ENCODE measurements at regions not wholly inside any gene's neighbourhood (a gene's known extent, or its start where the extent isn't known, plus 50 kb on each side); places are given as distances from the start of the nearest gene placed in this dataset.

DNA sequence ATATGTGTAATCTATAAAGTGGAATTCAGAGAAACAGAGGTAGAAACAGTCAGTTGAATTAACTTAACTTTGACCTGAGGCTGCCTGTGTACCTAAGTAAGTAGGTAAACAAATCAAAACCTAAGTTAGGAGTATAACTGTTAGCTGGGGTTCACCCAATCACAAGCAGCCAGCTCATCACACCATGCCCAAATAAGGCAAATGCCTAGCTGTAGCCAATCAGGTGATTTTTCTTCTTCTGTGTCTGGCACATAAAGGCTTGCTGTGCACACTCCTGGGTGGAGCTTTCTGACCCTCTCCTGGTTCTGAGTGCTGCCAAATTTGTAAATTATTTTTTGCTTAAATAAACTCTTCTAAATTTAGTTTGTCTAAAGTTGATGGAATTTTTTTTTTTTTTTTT is 54.7 kb upstream of the TRIM39 start:
- H3K27ac ChIP-seq (ENCODE audit: low read length), result no peak overlapping the region

DNA sequence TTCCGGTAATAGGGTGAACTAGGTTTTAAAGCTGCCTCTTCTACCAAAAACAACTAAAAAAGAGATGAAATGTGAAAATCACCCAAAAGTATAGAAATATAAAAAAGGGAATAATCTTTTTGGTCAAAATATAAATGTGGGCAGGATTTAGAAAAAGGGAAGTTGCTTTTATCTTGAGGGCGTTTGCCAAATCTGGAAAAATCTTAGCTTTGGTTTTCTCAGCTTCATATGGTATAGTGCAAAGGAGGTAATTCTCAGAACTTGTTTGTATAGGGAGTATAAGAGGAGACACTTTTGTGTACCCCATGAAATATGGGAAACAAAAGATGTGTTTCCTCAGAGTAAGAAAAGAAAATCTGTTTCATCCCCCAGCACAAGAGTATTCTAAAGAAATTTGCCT is 54.2 kb upstream of the TRIM26 start:
- H3K4me1 ChIP-seq (ENCODE audit: control insufficient read depth, insufficient read depth, low read length), result no peaks in the 10 kb centered on the region
- no CpG with 5 or more reads among the region's 2 CpGs for WGBS (ENCODE audit: insufficient coverage)

More for the DNA sequence above, 54.7 kb upstream of the TRIM39 start:
- H3K4me1 ChIP-seq (ENCODE audit: control insufficient read depth, insufficient read depth, low read length), result no peaks in the 10 kb centered on the region
- no peaks in the 10 kb centered on the region for H3K27me3 ChIP-seq (ENCODE audit: control insufficient read depth, insufficient read depth, low read length)
- H3K4me3 ChIP-seq (ENCODE audit: low read length), result no peak overlapping the region
- H3K9me3 ChIP-seq (replicated peaks; ENCODE audit: control insufficient read depth, low read depth, low read length), result peaks cover 2% of the 10 kb centered on the region
- no peaks in the 10 kb centered on the region for H3K36me3 ChIP-seq (ENCODE audit: control insufficient read depth, insufficient read depth, low read length)
- DNase-seq, result no peak

DNA sequence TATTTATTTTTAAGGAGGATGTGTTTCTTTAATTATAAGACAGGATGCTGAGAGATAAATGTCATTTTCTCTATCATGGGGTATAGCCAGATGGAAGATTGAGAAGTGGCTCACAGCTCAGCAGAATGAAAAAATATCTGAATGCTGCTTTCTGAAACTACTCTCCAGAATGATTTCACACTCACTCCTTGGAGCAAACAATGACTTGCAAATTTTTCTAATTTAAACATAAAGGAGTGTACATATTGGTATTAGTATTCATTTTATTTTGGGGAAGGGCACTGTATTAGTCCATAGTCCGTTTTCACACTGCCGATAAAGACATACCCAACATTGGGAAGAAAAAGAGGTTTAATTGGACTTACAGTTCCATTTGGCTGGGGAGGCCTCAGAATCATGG is 52.4 kb upstream of the TRIM26 start:
- no peak for DNase-seq
- no CpG with 5 or more reads among the region's 2 CpGs for WGBS (ENCODE audit: insufficient coverage)

More for the DNA sequence above, 54.2 kb upstream of the TRIM26 start:
- Histone ChIP-seq H3K27ac (ENCODE audit: low read length) (no peak overlapping the region), H3K9me3 (replicated peaks; ENCODE audit: control insufficient read depth, low read depth, low read length) (peaks cover 2% of the 10 kb centered on the region), H3K36me3 (ENCODE audit: control insufficient read depth, insufficient read depth, low read length) (no peaks in the 10 kb centered on the region), H3K27me3 (ENCODE audit: control insufficient read depth, insufficient read depth, low read length) (no peaks in the 10 kb centered on the region), H3K4me3 (ENCODE audit: low read length) (no peak overlapping the region)
- DNase-seq, result no peak

DNA sequence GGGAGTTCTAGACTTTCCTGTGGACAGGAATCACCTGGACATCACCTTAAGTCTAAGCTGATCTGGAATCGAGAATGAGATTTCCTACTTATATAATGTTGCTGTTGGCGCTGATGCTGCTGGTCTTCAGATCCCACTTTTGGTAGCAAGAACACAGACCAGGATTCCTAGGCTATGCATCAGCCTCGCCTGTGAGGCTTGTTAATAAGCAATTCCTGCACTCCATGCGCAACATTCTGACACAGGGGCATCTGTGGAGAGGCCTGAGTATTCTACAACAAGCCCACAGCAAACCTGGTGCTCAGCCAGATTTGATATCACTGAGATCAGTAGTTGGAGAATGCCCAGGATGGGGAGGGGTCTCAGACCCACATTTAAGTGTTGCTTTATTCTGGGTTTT is 52.0 kb upstream of the TRIM26 start:
- H3K27me3 ChIP-seq (ENCODE audit: control insufficient read depth, insufficient read depth, low read length), result peaks cover 9% of the 10 kb centered on the region
- WGBS (ENCODE audit: insufficient coverage), result 83% methylated on average over 2 of the region's 4 CpGs
- H3K36me3 ChIP-seq (ENCODE audit: control insufficient read depth, insufficient read depth, low read length), result no peaks in the 10 kb centered on the region
- H3K4me1 ChIP-seq (ENCODE audit: control insufficient read depth, insufficient read depth, low read length), result peaks cover 3% of the 10 kb centered on the region
- no peaks in the 10 kb centered on the region for H3K9me3 ChIP-seq (replicated peaks; ENCODE audit: control insufficient read depth, low read depth, low read length)
- no peak overlapping the region for H3K4me3 ChIP-seq (ENCODE audit: low read length)
- H3K27ac ChIP-seq (ENCODE audit: low read length), result no peak overlapping the region
- no peak for DNase-seq

More for the DNA sequence above, 52.4 kb upstream of the TRIM26 start:
- Histone ChIP-seq H3K9me3 (replicated peaks; ENCODE audit: control insufficient read depth, low read depth, low read length) (no peaks in the 10 kb centered on the region), H3K4me3 (ENCODE audit: low read length) (no peak overlapping the region), H3K27me3 (ENCODE audit: control insufficient read depth, insufficient read depth, low read length) (peaks cover 5% of the 10 kb centered on the region), H3K27ac (ENCODE audit: low read length) (no peak overlapping the region), H3K36me3 (ENCODE audit: control insufficient read depth, insufficient read depth, low read length) (no peaks in the 10 kb centered on the region), H3K4me1 (ENCODE audit: control insufficient read depth, insufficient read depth, low read length) (no peaks in the 10 kb centered on the region)

DNA sequence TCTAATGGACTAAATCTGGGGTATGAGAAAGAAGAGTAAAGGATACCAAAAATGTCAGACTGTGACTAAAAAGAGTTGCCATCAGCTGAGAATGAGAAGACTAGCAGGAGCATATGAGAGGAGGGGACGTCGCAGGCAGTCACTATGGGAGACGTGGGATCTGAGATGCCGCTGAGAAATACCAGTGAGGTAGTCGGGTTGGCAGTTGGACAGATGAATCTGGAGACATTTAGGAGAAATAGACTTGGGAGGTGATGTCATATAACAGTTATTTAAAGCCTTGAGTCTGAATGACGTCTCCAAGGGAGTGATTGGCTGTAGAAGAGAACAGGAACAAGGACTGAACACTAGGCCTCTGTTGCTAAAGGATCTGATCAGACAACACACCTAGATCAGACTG is 51.5 kb upstream of the TRIM26 start:
- Histone ChIP-seq H3K27ac (ENCODE audit: low read length) (no peak overlapping the region), H3K36me3 (ENCODE audit: control insufficient read depth, insufficient read depth, low read length) (no peaks in the 10 kb centered on the region), H3K9me3 (replicated peaks; ENCODE audit: control insufficient read depth, low read depth, low read length) (no peaks in the 10 kb centered on the region), H3K4me1 (ENCODE audit: control insufficient read depth, insufficient read depth, low read length) (peaks cover 7% of the 10 kb centered on the region), H3K4me3 (ENCODE audit: low read length) (no peak overlapping the region), H3K27me3 (ENCODE audit: control insufficient read depth, insufficient read depth, low read length) (peaks cover 14% of the 10 kb centered on the region)
- 79% methylated on average over 5 of the region's 6 CpGs for WGBS (ENCODE audit: insufficient coverage)
- DNase-seq, result peak; percentile 38

DNA sequence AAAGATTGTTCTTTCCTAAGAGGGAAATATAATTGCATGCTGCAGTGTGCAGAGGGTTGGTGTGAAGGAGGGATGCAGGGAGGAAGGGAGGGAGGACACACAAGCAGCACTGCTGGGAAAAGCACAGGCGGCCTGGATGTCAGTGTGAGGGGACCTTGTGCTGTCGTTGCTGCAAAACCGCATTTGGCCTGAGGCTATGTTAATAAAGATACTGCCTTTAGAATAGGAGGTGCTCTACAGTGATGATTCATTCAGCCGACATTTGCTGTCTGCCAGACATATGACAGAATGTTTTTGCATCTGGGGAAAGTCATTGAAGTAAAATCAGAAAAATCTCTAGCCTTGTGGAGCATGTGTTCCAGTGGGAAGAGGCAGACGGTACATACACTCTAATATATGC is 50.5 kb upstream of the TRIM26 start:
- Histone ChIP-seq H3K27me3 (ENCODE audit: control insufficient read depth, insufficient read depth, low read length) (peaks cover 17% of the 10 kb centered on the region), H3K4me3 (ENCODE audit: low read length) (no peak overlapping the region), H3K4me1 (ENCODE audit: control insufficient read depth, insufficient read depth, low read length) (peaks cover 11% of the 10 kb centered on the region), H3K27ac (ENCODE audit: low read length) (no peak overlapping the region), H3K9me3 (replicated peaks; ENCODE audit: control insufficient read depth, low read depth, low read length) (no peaks in the 10 kb centered on the region), H3K36me3 (ENCODE audit: control insufficient read depth, insufficient read depth, low read length) (no peaks in the 10 kb centered on the region)
- no peak for DNase-seq
- 55% methylated on average over 4 of the region's 5 CpGs for WGBS (ENCODE audit: insufficient coverage)
